GM18505 (cell line): ENCODE measurements at regions not wholly inside any gene's neighbourhood (a gene's known extent, or its start where the extent isn't known, plus 50 kb on each side); places are given as distances from the start of the nearest gene placed in this dataset.
"Not testable (repeated sequence)": the region's sequence is repeated elsewhere in the genome, so short reads cannot be mapped to it uniquely, and the experiment has no call there.

ENCODE experiments used
- ATAC-seq: cut with Tn5 transposase; IDR thresholded peaks from one replicate; pipeline ENCODE4 v1.9.1; 2021; ENCODE audit not compliant: unreplicated experiment
- POLR2A ChIP-seq: IDR thresholded peaks from 4 replicates; pipeline ENCODE4 v1.6.1; 2011; ENCODE audit warnings: borderline replicate concordance; ENCODE audit not compliant: insufficient read depth, insufficient read length; ENCODE audit errors: extremely low read depth

- ATAC-seq: no peak
- no peak for TF ChIP-seq POLR2A
Observed at GRCh38 chr13:62799931-62800436, 1384.3 kb upstream of the PCDH20 start.

GRCh38 chr13:62799038-62799535, 1383.4 kb upstream of the PCDH20 start:
- TF ChIP-seq POLR2A: no peak
- no peak for ATAC-seq

DNA sequence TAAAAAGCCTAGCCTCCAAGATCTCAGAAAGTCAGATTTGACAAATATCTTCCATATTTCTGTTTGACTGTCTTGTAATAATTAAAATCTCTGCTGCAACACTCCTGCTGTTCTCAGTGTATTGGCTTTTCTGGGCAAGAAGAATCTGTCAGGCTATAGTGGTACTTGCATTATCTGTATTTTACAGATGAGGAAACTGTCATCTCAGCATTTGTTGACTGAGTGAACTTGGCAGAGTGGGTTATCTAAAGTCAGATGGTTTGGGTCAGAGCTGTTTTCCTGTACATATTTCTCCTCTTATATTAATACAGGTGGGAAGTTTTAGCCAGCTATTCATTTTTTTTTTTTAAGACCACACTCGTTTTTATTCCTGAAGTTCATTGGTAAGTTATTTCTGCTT, 1378.2 kb upstream of the PCDH20 start:
- no peak for ATAC-seq
- TF ChIP-seq POLR2A: no peak

- TF ChIP-seq POLR2A: no peak
- no peak for ATAC-seq
Observed at GRCh38 chr13:62781866-62782265, 1366.2 kb upstream of the PCDH20 start.

DNA sequence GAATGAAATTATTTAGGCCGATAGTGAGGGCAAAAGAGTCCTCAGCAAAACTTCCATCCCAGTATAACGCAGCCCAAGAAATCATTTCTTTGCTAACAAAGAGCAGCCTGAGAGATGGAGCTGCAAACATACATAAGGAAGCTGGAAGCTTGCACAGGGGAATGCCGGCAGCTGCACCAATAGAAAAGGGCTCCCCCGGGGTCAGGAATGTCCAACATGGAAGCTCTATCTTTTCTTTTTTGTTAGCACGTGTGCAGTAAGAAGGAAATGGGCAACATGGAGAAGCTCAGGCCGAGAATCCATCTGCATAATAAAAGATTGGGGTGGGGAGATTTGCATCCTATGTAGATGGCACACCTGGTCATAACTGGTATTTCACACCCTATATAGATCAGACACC, 1363.5 kb upstream of the PCDH20 start:
- ATAC-seq: no peak

DNA sequence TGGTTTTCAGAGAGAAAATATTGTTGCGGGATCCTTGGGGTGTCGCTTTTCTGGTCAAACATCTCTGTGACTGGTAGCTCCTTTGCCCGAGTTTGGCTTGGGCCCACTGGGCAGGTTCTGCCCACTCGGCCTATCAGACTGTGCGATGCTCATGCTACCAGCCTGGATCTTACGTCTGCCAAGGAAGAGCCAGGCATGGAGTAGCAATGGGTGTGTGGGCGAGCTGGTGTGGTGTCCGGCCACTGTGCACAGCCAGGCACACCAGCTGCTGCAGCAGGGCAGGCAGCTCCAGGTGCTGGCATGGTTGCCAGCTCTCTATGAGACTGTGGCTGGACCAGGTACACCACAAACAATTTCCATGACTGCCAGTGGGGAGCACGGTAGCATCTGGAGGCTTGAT, 1351.8 kb upstream of the PCDH20 start:
- no peak for ATAC-seq
- no peak for TF ChIP-seq POLR2A

More for the DNA sequence above, 1363.5 kb upstream of the PCDH20 start:
- no peak for TF ChIP-seq POLR2A

GRCh38 chr13:62760724-62761123, 1345.1 kb upstream of the PCDH20 start:
- no peak for TF ChIP-seq POLR2A
- no peak for ATAC-seq

- no peak for ATAC-seq
- TF ChIP-seq POLR2A: no peak
Observed at GRCh38 chr13:62747629-62748028, 1332.0 kb upstream of the PCDH20 start.

GRCh38 chr13:62747152-62747551, 1331.5 kb upstream of the PCDH20 start:
- ATAC-seq: no peak
- TF ChIP-seq POLR2A: no peak

- ATAC-seq: not testable (repeated sequence)
Observed at GRCh38 chr13:62729746-62730145, 1314.1 kb upstream of the PCDH20 start.

DNA sequence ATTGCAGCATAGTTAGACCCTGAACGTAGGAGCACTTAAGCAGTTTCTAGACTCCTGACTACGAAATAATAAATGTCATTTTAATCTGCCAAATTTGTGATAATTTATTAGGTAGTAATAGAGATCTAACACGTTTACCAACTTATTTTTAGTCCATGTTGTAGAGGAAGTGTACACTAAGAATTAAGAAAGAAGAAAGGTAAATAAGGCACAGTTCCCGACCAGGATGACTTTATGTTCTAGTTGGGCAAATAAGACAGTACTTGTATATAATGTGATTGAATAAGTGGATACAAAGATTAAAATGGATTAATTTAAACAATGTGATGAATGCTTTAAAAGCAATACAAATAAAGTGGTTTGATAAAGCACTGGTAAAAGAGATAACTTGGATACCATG, 1306.2 kb upstream of the PCDH20 start:
- no peak for TF ChIP-seq POLR2A
- ATAC-seq: no peak

DNA sequence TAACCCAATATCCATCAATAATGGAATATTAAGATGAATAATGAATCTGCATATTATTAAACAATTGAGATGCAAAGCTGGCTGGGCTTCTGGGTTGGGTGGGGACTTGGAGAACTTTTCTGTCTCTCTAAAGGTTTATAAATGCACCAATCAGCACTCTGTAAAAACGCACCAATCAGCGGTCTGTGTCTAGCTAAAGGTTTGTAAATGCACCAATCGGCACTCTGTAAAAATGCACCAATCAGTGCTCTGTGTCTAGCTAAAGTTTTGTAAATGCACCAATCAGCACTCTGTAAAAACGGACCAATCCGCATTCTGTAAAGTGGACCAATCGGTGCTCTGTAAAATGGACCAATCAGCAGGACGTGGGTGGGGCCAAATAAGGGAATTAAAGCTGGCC, 1296.3 kb upstream of the PCDH20 start:
- not testable (repeated sequence) for ATAC-seq

- TF ChIP-seq POLR2A: no peak
Observed at GRCh38 chr13:62710787-62711186, 1295.1 kb upstream of the PCDH20 start.

DNA sequence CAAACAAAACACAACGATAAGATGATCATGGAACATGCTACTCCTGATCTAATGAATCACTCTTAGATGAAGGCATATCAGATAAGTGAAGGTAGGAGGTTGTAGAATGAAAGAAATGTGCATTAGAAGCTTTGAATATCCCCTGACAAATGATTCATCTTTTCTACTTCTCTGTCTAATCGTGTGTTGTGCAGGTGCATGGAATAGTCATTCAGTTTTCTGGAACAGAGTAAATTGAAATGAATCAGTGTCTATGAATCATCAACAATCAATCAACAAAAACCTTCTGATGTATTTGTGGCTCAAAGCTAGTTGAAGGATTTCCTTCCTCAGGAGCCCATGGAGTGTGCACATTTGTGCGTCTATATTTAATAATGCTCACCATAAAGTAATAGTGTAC, 1290.4 kb upstream of the PCDH20 start:
- no peak for ATAC-seq

More at GRCh38 chr13:62710787-62711186, 1295.1 kb upstream of the PCDH20 start:
- no peak for ATAC-seq

GRCh38 chr13:62704875-62705274, 1289.2 kb upstream of the PCDH20 start:
- no peak for TF ChIP-seq POLR2A
- no peak for ATAC-seq

More for the DNA sequence above, 1290.4 kb upstream of the PCDH20 start:
- TF ChIP-seq POLR2A: no peak
